ENCODE measurements at regions not wholly inside any gene's neighbourhood (a gene's known extent, or its start where the extent isn't known, plus 50 kb on each side); places are given as distances from the start of the nearest gene placed in this dataset.
"Not testable (repeated sequence)": the region's sequence is repeated elsewhere in the genome, so short reads cannot be mapped to it uniquely, and the experiment has no call there.

DNA sequence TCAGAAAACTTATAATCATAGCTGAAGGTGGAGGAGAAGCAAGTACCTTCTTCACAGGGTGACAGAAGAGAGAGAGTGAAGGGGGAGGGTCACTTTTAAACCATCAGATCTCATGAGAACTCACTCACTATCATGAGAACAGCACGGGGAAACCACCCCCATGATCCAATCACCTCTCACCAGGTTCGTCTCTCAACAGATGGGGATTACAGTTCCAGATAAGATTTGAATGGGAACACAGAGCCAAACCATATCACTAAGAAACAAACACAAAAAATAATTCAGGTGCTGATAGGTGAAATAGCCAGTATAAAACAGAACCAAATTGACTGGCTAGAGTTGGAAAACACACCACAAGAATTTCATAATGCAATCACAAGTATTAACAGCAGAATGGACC, 162.2 kb upstream of the TEKT4 start:
- not testable (repeated sequence) for DNase-seq (ENCODE audit: low spot score)

- TF ChIP-seq CTCF (IDR thresholded peaks at IDR 0.05; ENCODE audit: extremely low read depth, missing control alignments), result no peak
- DNase-seq (ENCODE audit: low spot score), result no peak
Measured at GRCh38 chr2:94725543-94725942, 145.7 kb upstream of the TEKT4 start.

DNA sequence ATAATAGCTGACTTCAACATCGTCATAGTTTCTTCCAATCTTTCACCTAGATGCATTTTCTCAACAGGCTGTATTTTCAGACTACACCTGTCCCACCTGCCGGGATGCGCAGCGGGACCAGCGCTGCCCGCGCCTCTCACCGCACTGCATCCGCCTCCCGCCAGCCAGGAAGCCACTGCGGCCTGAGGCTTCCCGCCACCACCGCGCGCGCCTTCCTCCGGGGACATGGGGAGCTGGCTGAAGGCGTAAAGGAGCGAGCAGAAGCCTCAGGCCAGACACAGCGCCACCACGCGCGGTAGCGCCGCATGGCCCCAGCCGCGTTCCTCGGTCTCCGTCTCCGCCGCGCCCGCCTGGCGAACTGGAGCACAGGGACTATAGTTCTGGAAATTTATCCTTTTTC, 135.7 kb upstream of the TEKT4 start:
- DNase-seq (ENCODE audit: low spot score), result not testable (repeated sequence)

GRCh38 chr2:94737145-94737544, 134.1 kb upstream of the TEKT4 start:
- not testable (repeated sequence) for DNase-seq (ENCODE audit: low spot score)

GRCh38 chr2:94737736-94738342, 133.4 kb upstream of the TEKT4 start:
- not testable (repeated sequence) for DNase-seq (ENCODE audit: low spot score)

DNA sequence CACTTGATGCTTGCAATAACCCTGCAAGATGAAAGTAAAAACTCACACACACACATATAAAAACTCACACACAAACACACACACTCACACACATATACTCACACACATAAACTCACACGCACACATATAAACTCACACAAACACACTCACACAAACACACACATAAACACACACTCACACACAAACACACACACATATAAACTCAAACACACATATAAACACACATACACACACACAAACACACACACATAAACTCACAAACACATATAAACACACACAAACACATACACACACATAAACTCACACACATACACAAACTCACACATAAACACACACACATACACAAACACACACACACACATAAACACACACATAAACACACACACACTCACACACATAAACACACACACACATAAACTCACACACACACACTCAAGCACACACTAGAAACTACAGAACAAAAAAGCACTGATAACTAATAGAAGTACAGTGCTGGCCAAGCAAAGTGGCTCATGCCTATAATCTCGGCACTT, 117.7 kb upstream of the TEKT4 start:
- no peak for DNase-seq (ENCODE audit: low spot score)
- TF ChIP-seq CTCF (IDR thresholded peaks at IDR 0.05; ENCODE audit: extremely low read depth, missing control alignments), result no peak

GRCh38 chr2:94758546-94758945, 112.7 kb upstream of the TEKT4 start:
- DNase-seq (ENCODE audit: low spot score), result no peak
- TF ChIP-seq CTCF (IDR thresholded peaks at IDR 0.05; ENCODE audit: extremely low read depth, missing control alignments), result no peak

DNA sequence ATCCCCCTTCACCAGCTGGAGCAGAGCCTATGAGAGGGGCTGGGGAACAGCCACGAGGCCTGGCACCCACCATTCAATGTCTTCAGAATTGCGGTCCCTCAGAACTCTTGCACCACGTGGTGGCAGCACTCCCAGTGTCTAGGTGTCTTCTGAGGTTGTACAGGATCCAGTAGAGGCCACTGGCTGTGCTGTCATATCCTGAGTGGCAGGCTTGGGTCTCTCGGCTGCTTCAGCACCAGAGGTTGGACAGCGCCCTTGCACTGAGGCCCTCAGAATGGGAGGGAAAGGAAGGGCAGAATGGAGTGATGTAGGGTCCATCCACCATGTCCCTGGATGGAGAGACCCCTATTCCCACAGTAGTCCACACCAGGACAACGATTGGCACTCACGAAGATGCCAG, 112.0 kb upstream of the TEKT4 start:
- TF ChIP-seq CTCF (IDR thresholded peaks at IDR 0.05; ENCODE audit: extremely low read depth, missing control alignments), result no peak
- DNase-seq (ENCODE audit: low spot score), result no peak

DNA sequence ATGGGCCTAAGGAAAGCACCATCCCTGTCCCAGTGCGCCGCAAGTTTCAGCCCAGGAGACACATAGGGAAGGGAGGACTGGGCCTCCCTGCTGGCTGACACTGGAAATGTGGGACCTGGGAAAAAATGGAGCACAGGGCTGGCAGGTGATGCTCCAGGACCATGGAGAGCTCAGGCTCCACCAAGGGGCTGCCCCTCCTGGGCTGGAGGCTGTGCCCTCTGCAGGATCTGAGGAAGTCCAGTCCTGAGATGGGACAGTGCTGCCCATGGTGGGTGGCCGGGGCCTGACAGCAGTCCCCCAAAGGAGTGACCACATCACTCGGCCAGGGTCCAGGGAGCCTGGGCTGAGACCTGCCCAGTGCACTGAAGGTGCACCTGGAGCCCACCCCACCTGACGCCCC, 108.6 kb upstream of the TEKT4 start:
- DNase-seq (ENCODE audit: low spot score), result no peak
- no peak for TF ChIP-seq CTCF (IDR thresholded peaks at IDR 0.05; ENCODE audit: extremely low read depth, missing control alignments)

DNA sequence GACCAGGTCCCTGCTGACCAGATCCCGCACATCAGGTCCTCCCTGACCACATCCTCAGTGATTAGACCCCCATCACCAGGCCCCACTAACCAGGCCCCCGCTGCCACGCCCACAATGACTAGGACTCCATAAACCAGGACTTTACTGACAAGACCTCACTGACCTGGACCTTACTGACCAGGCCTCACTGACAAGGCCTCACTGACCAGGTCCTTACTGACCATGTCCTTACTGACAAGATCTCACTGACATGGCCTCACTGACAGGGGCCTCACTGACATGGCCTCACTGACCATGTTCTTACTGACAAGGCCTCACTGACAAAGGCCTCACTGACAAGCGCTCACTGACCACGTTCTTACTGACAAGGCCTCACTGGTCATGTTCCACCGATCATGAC, 107.9 kb upstream of the TEKT4 start:
- no peak for TF ChIP-seq CTCF (IDR thresholded peaks at IDR 0.05; ENCODE audit: extremely low read depth, missing control alignments)

DNA sequence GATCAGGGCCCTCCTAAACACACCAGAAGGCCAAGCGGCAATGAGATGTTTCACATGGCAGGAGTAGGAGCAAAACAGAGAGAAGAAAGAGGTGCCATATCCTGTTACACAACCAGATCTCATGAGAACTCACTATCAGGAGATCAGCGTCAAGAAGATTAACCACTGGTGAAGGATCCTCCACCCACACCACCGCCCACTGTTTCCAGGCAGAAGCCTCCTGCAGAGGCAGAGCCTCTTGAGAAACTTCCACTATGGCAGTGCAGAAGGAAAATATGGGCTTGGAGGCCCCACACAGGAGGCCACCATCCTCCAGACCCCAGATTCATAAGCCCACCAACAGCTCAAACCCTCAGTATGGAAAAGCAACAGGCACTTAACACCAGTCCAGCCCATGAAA, 106.9 kb upstream of the TEKT4 start:
- DNase-seq (ENCODE audit: low spot score), result not testable (repeated sequence)

More for the DNA sequence above, 107.9 kb upstream of the TEKT4 start:
- no peak for DNase-seq (ENCODE audit: low spot score)

Data from GM20000 (cell line).